ENCODE measurements at regions not wholly inside any gene's neighbourhood (a gene's known extent, or its start where the extent isn't known, plus 50 kb on each side); places are given as distances from the start of the nearest gene placed in this dataset.

- H3K4me3 ChIP-seq (ENCODE audit: low read depth, low read length), result no peak overlapping the region
- no peak for TF ChIP-seq CTCF (IDR thresholded peaks at IDR 0.05; ENCODE audit: borderline replicate concordance, insufficient read depth, low read depth, low read length)
Measured at GRCh38 chr14:32017587-32017986, 59.5 kb upstream of the ARHGAP5 start.

GRCh38 chr14:32018391-32019092 is 58.6 kb upstream of the ARHGAP5 start:
- no peak for TF ChIP-seq CTCF (IDR thresholded peaks at IDR 0.05; ENCODE audit: borderline replicate concordance, insufficient read depth, low read depth, low read length)
- no peak overlapping the region for H3K4me3 ChIP-seq (ENCODE audit: low read depth, low read length)

- no peak for TF ChIP-seq CTCF (IDR thresholded peaks at IDR 0.05; ENCODE audit: borderline replicate concordance, insufficient read depth, low read depth, low read length)
- no peak overlapping the region for H3K4me3 ChIP-seq (ENCODE audit: low read depth, low read length)
Measured at GRCh38 chr14:32019276-32019675, 57.8 kb upstream of the ARHGAP5 start.

GRCh38 chr14:32020882-32021281 is 56.2 kb upstream of the ARHGAP5 start:
- H3K4me3 ChIP-seq (ENCODE audit: low read depth, low read length), result no peak overlapping the region
- no peak for TF ChIP-seq CTCF (IDR thresholded peaks at IDR 0.05; ENCODE audit: borderline replicate concordance, insufficient read depth, low read depth, low read length)

GRCh38 chr14:32021341-32021740 is 55.8 kb upstream of the ARHGAP5 start:
- TF ChIP-seq CTCF (IDR thresholded peaks at IDR 0.05; ENCODE audit: borderline replicate concordance, insufficient read depth, low read depth, low read length), result no peak
- no peak overlapping the region for H3K4me3 ChIP-seq (ENCODE audit: low read depth, low read length)

GRCh38 chr14:32022525-32022924 is 54.6 kb upstream of the ARHGAP5 start:
- no peak for TF ChIP-seq CTCF (IDR thresholded peaks at IDR 0.05; ENCODE audit: borderline replicate concordance, insufficient read depth, low read depth, low read length)
- H3K4me3 ChIP-seq (ENCODE audit: low read depth, low read length), result no peak overlapping the region

GRCh38 chr14:32022938-32023466 is 54.1 kb upstream of the ARHGAP5 start:
- TF ChIP-seq CTCF (IDR thresholded peaks at IDR 0.05; ENCODE audit: borderline replicate concordance, insufficient read depth, low read depth, low read length), result no peak
- H3K4me3 ChIP-seq (ENCODE audit: low read depth, low read length), result no peak overlapping the region

Measured in GM12875 (cell line).